ENCODE measurements at regions not wholly inside any gene's neighbourhood (a gene's known extent, or its start where the extent isn't known, plus 50 kb on each side); places are given as distances from the start of the nearest gene placed in this dataset.

- TF ChIP-seq YY1 (IDR thresholded peaks at IDR 0.05; ENCODE audit: insufficient read depth, insufficient read length) (no peak), ZNF274 (IDR thresholded peaks at IDR 0.05; ENCODE audit: low read depth, low read length) (no peak)
Measured at GRCh38 chr7:86366946-86367345, 276.8 kb upstream of the GRM3 start.
